Stimulated activated naive CD8-positive, alpha-beta T cell treated with anti-CD3 and anti-CD28 coated beads, Interleukin-15, amount 100 ng/mL, for 72 hours (primary cell): ENCODE measurements at regions not wholly inside any gene's neighbourhood (a gene's known extent, or its start where the extent isn't known, plus 50 kb on each side); places are given as distances from the start of the nearest gene placed in this dataset.
"Not testable (repeated sequence)": the region's sequence is repeated elsewhere in the genome, so short reads cannot be mapped to it uniquely, and the experiment has no call there.

Source experiments
- ATAC-seq: fragments of 150-1000 bp; cut with Tn5 transposase; 2 replicates; pipeline ENCODE4 v1.10.0; 2021; ENCODE audit warnings: mild to moderate bottlenecking, moderate library complexity
- DNase-seq, 2 donors: peaks; one replicate each; pipeline ENCODE4 v3.0.0; 2021 to 2022
- H3K27ac Mint-ChIP-seq, 2 donors: one replicate each; pipeline ENCODE4 v1.8.0; 2022; ENCODE audit warnings: mild to moderate bottlenecking in 2 of 2, mixed read lengths in 2 of 2, moderate library complexity in 2 of 2
- H3K27me3 Mint-ChIP-seq: one replicate; pipeline ENCODE4 v1.8.0; 2022; ENCODE audit warnings: mixed read lengths
- H3K4me1 Mint-ChIP-seq: one replicate; pipeline ENCODE4 v1.8.0; 2022; ENCODE audit warnings: mild to moderate bottlenecking, mixed read lengths
- H3K4me3 Mint-ChIP-seq, 2 donors: one replicate each; pipeline ENCODE4 v1.8.0; 2022; ENCODE audit warnings: mild to moderate bottlenecking in 2 of 2, mixed read lengths in 2 of 2, moderate library complexity in 1 of 2
- H3K9me3 Mint-ChIP-seq, 2 donors: one replicate each; pipeline ENCODE4 v1.8.0; 2022; ENCODE audit warnings: mixed read lengths in 2 of 2

- DNase-seq (no peak), ATAC-seq (no peak)
- Mint-ChIP-seq H3K27me3 (no peaks in the 10 kb centered on the region), H3K27ac (no peak overlapping the region), H3K9me3 (no peaks in the 10 kb centered on the region), H3K4me3 (no peak overlapping the region), H3K4me1 (no peaks in the 10 kb centered on the region)
These were observed 1527.1 kb upstream of the PRR20A start for GRCh38 chr13:55613429-55614187.

- ATAC-seq (no peak), DNase-seq (no peak)
- H3K9me3 Mint-ChIP-seq: no peaks in the 10 kb centered on the region
- no peak overlapping the region for H3K4me3 Mint-ChIP-seq
- no peak overlapping the region for H3K27ac Mint-ChIP-seq
- no peaks in the 10 kb centered on the region for H3K27me3 Mint-ChIP-seq
- H3K4me1 Mint-ChIP-seq: no peaks in the 10 kb centered on the region
These were observed 1525.6 kb upstream of the PRR20A start for GRCh38 chr13:55615081-55615480.

- Mint-ChIP-seq H3K4me3 (no peak overlapping the region), H3K27ac (no peak overlapping the region), H3K9me3 (no peaks in the 10 kb centered on the region), H3K4me1 (no peaks in the 10 kb centered on the region), H3K27me3 (no peaks in the 10 kb centered on the region)
- ATAC-seq: no peak
- no peak for DNase-seq
These were observed 1523.5 kb upstream of the PRR20A start for GRCh38 chr13:55617241-55617640.

GRCh38 chr13:55627221-55627620, 1513.5 kb upstream of the PRR20A start:
- H3K27ac Mint-ChIP-seq: no peak overlapping the region
- no peaks in the 10 kb centered on the region for H3K4me1 Mint-ChIP-seq
- peaks cover 5 to 25% of the 10 kb centered on the region in 2 donors for H3K9me3 Mint-ChIP-seq

GRCh38 chr13:55632402-55632801, 1508.3 kb upstream of the PRR20A start:
- Mint-ChIP-seq H3K27me3 (no peaks in the 10 kb centered on the region), H3K27ac (no peak overlapping the region), H3K9me3 (peaks cover 6 to 39% of the 10 kb centered on the region in 2 donors), H3K4me3 (no peak overlapping the region), H3K4me1 (no peaks in the 10 kb centered on the region)
- DNase-seq: no peak
- ATAC-seq: no peak

More at GRCh38 chr13:55627221-55627620, 1513.5 kb upstream of the PRR20A start:
- no peak overlapping the region for H3K4me3 Mint-ChIP-seq
- DNase-seq (no peak), ATAC-seq (no peak)
- H3K27me3 Mint-ChIP-seq: no peaks in the 10 kb centered on the region

- Mint-ChIP-seq H3K4me3 (no peak overlapping the region), H3K27ac (no peak overlapping the region), H3K4me1 (no peaks in the 10 kb centered on the region), H3K9me3 (no peaks in the 10 kb centered on the region), H3K27me3 (no peaks in the 10 kb centered on the region)
- no peak for DNase-seq
- no peak for ATAC-seq
These were observed 1491.2 kb upstream of the PRR20A start for GRCh38 chr13:55649485-55649884.

- ATAC-seq: no peak
- no peaks in the 10 kb centered on the region for H3K4me1 Mint-ChIP-seq
- no peaks in the 10 kb centered on the region for H3K27me3 Mint-ChIP-seq
- no peak overlapping the region for H3K27ac Mint-ChIP-seq
- no peak overlapping the region for H3K4me3 Mint-ChIP-seq
- DNase-seq: no peak
- H3K9me3 Mint-ChIP-seq: peaks cover 21 to 29% of the 10 kb centered on the region in 2 donors
These were observed 1488.1 kb upstream of the PRR20A start for GRCh38 chr13:55652657-55653056.

- peaks cover 21 to 33% of the 10 kb centered on the region in 2 donors for H3K9me3 Mint-ChIP-seq
- no peaks in the 10 kb centered on the region for H3K27me3 Mint-ChIP-seq
- no peak for DNase-seq
- H3K4me3 Mint-ChIP-seq: no peak overlapping the region
- no peak overlapping the region for H3K27ac Mint-ChIP-seq
- H3K4me1 Mint-ChIP-seq: no peaks in the 10 kb centered on the region
- no peak for ATAC-seq
These were observed 1487.2 kb upstream of the PRR20A start for GRCh38 chr13:55653497-55653896.

GRCh38 chr13:55654243-55654642, 1486.5 kb upstream of the PRR20A start:
- no peaks in the 10 kb centered on the region for H3K27me3 Mint-ChIP-seq
- DNase-seq (no peak), ATAC-seq (no peak)
- no peak overlapping the region for H3K4me3 Mint-ChIP-seq
- no peaks in the 10 kb centered on the region for H3K4me1 Mint-ChIP-seq
- no peak overlapping the region for H3K27ac Mint-ChIP-seq
- H3K9me3 Mint-ChIP-seq: peaks cover 21 to 33% of the 10 kb centered on the region in 2 donors

GRCh38 chr13:55660264-55660663, 1480.5 kb upstream of the PRR20A start:
- H3K27me3 Mint-ChIP-seq, DNase-seq, H3K4me1 Mint-ChIP-seq, H3K4me3 Mint-ChIP-seq, ATAC-seq, H3K27ac Mint-ChIP-seq: not testable (repeated sequence)
- H3K9me3 Mint-ChIP-seq: peaks cover 26 to 39% of the 10 kb centered on the region in 2 donors

- DNase-seq (no peak), ATAC-seq (no peak)
- Mint-ChIP-seq H3K27me3 (no peaks in the 10 kb centered on the region), H3K4me1 (no peaks in the 10 kb centered on the region), H3K9me3 (peaks cover 24 to 33% of the 10 kb centered on the region in 2 donors), H3K4me3 (no peak overlapping the region), H3K27ac (no peak overlapping the region)
These were observed 1479.9 kb upstream of the PRR20A start for GRCh38 chr13:55660851-55661250.

GRCh38 chr13:55661505-55661904, 1479.2 kb upstream of the PRR20A start:
- no peaks in the 10 kb centered on the region for H3K4me1 Mint-ChIP-seq
- no peak for DNase-seq
- H3K4me3 Mint-ChIP-seq: no peak overlapping the region
- ATAC-seq: no peak
- H3K27ac Mint-ChIP-seq: no peak overlapping the region
- no peaks in the 10 kb centered on the region for H3K27me3 Mint-ChIP-seq
- peaks cover 20 to 27% of the 10 kb centered on the region in 2 donors for H3K9me3 Mint-ChIP-seq

GRCh38 chr13:55664178-55664577, 1476.5 kb upstream of the PRR20A start:
- Mint-ChIP-seq H3K4me1 (no peaks in the 10 kb centered on the region), H3K9me3 (peaks cover 10 to 12% of the 10 kb centered on the region in 2 donors), H3K4me3 (no peak overlapping the region), H3K27me3 (no peaks in the 10 kb centered on the region), H3K27ac (no peak overlapping the region)
- DNase-seq (no peak), ATAC-seq (no peak)

- H3K4me3 Mint-ChIP-seq: no peak overlapping the region
- H3K4me1 Mint-ChIP-seq: no peaks in the 10 kb centered on the region
- no peaks in the 10 kb centered on the region for H3K27me3 Mint-ChIP-seq
- no peak for ATAC-seq
- peaks cover 11 to 14% of the 10 kb centered on the region in 2 donors for H3K9me3 Mint-ChIP-seq
- DNase-seq: no peak
- H3K27ac Mint-ChIP-seq: no peak overlapping the region
These were observed 1471.7 kb upstream of the PRR20A start for GRCh38 chr13:55669051-55669450.

GRCh38 chr13:55673910-55674309, 1466.8 kb upstream of the PRR20A start:
- no peaks in the 10 kb centered on the region for H3K4me1 Mint-ChIP-seq
- H3K4me3 Mint-ChIP-seq: no peak overlapping the region
- H3K9me3 Mint-ChIP-seq: peaks cover 15 to 24% of the 10 kb centered on the region in 2 donors
- DNase-seq (no peak), ATAC-seq (no peak)
- no peak overlapping the region for H3K27ac Mint-ChIP-seq
- no peaks in the 10 kb centered on the region for H3K27me3 Mint-ChIP-seq

GRCh38 chr13:55682776-55683175, 1457.9 kb upstream of the PRR20A start:
- no peak for DNase-seq
- no peak for ATAC-seq
- no peak overlapping the region for H3K27ac Mint-ChIP-seq
- peaks cover 9 to 19% of the 10 kb centered on the region in 2 donors for H3K9me3 Mint-ChIP-seq
- H3K27me3 Mint-ChIP-seq: no peaks in the 10 kb centered on the region
- no peak overlapping the region for H3K4me3 Mint-ChIP-seq
- H3K4me1 Mint-ChIP-seq: no peaks in the 10 kb centered on the region

GRCh38 chr13:55705526-55705925, 1435.2 kb upstream of the PRR20A start:
- no peaks in the 10 kb centered on the region for H3K27me3 Mint-ChIP-seq
- H3K27ac Mint-ChIP-seq: no peak overlapping the region
- ATAC-seq: no peak
- no peak overlapping the region for H3K4me3 Mint-ChIP-seq
- H3K9me3 Mint-ChIP-seq: peaks cover 0 to 6% of the 10 kb centered on the region in 2 donors
- DNase-seq: no peak
- no peaks in the 10 kb centered on the region for H3K4me1 Mint-ChIP-seq
